ENCODE measurements at regions not wholly inside any gene's neighbourhood (a gene's known extent, or its start where the extent isn't known, plus 50 kb on each side); places are given as distances from the start of the nearest gene placed in this dataset.

DNA sequence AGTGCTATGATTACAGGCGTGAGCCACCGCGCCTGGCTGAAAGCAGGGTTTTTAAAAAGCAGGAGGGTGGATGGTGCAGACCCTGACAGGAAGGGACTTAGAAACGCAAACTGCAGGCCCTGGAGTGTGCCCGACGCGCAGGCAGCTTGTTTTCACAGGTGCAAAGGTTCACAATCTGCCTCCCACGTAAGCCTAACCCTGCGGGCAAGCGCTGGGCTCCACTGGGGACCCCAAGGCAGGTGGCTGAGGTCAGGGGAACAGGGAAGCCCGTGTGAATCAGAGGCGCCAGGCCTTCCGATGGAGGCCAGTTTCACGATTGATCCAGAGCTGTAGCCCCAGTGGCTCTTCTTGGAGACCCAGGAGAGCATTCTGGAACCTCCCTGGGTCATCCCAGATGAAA is 256.3 kb downstream of the BRD1 start:
- TF ChIP-seq ZNF70 (CRISPR knock-in tag; IDR thresholded peaks at IDR 0.05) (no peak), CREB5 (CRISPR knock-in tag; IDR thresholded peaks at IDR 0.05; ENCODE audit: low read depth) (no peak), TSHZ2 (CRISPR knock-in tag; IDR thresholded peaks at IDR 0.05) (no peak), PPARA (CRISPR knock-in tag; IDR thresholded peaks at IDR 0.05; ENCODE audit: borderline replicate concordance) (no peak), ZFP3 (CRISPR knock-in tag; IDR thresholded peaks at IDR 0.05) (no peak), ZNF8 (CRISPR knock-in tag; IDR thresholded peaks at IDR 0.05) (no peak)
- TF ChIP-seq, protein P1, sequence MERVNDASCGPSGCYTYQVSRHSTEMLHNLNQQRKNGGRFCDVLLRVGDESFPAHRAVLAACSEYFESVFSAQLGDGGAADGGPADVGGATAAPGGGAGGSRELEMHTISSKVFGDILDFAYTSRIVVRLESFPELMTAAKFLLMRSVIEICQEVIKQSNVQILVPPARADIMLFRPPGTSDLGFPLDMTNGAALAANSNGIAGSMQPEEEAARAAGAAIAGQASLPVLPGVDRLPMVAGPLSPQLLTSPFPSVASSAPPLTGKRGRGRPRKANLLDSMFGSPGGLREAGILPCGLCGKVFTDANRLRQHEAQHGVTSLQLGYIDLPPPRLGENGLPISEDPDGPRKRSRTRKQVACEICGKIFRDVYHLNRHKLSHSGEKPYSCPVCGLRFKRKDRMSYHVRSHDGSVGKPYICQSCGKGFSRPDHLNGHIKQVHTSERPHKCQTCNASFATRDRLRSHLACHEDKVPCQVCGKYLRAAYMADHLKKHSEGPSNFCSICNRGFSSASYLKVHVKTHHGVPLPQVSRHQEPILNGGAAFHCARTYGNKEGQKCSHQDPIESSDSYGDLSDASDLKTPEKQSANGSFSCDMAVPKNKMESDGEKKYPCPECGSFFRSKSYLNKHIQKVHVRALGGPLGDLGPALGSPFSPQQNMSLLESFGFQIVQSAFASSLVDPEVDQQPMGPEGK (CRISPR knock-in tag; IDR thresholded peaks at IDR 0.05; ENCODE audit: borderline replicate concordance), result no peak

Measured in SK-N-SH treated with all-trans-retinoic acid at 6 μM for 48 hours (cell line).